COR-L47 (cell line): ENCODE measurements at regions not wholly inside any gene's neighbourhood (a gene's known extent, or its start where the extent isn't known, plus 50 kb on each side); places are given as distances from the start of the nearest gene placed in this dataset.

Experiments used
- DNase-seq: peaks from one replicate; lab custom pipeline; 2025; lab: John Stamatoyannopoulos, UW

DNA sequence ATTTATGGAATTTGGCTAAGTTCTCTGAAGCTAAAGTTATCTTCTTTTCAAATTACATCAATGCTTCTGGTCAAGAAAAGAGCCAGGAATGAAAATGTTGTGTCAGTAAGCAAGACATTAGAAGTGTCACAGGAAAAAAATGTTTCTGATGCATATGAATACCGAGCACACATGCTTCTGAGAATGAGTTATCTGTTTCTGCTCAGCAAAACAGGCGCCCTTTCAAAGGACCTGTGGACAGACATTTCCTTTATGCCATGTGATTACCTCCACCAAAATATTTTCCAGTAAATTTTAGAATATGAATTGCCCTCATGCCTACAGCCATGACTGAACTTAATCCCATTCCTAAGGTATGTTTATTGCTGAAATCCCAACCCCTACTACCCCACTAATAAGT, 55.4 kb upstream of the RNF180 start:
- DNase-seq: no peak

DNA sequence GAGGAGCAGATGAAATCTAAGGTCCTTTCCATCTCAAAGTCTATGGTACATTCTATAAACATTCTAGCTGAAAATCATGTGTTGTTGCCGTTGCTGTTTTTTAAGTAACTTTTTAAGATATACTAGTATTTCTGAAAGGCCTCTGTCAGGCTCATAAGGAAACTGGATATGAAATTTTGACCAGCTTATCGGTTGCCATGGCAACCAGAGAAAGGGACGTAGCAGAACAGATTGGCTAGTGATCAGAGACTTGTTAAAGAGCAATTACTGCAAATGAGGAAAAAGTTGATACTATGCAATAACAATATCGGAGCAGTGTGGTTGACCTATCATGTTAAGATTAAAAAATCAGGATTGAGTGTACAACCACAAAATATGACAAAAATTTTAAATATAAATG, 57.0 kb upstream of the RNF180 start:
- no peak for DNase-seq

DNA sequence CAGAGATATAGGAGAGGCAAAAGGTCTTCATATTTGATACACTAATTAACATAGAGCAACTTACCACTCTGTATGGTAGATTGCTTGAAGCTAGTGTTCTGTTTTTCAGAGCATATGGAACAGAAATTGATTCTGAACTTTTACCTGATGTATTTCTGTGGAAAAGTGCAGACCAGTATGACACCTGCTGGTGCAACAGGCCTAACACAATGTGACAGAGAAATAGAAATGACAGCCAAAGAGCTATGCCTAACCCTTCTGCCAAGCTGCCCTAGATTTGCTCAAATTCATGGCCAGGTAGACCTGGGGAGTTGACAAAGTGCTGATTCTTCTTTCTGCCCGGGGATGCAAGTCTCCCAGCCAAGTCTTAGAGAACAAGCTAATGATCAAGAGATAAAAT, 65.4 kb upstream of the RNF180 start:
- no peak for DNase-seq

DNA sequence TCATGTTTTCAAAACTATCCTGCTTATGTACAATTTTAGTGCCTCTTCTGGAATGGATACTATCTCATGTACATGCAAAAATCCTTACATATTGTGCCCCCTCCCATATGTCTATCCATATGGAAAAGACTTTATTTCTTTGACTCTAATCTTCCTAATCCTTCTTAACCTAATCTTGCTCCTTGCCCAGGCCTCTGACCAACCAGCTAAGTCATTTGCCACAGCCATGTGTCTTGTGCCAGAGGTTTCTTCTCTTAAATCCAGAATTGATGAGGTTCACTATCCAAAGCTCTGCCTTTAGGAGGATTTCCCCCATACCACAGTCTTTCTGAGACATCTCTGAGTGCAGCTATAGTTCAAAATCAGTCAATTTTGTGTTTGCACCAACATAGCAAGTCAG, 68.9 kb upstream of the RNF180 start:
- DNase-seq: no peak

DNA sequence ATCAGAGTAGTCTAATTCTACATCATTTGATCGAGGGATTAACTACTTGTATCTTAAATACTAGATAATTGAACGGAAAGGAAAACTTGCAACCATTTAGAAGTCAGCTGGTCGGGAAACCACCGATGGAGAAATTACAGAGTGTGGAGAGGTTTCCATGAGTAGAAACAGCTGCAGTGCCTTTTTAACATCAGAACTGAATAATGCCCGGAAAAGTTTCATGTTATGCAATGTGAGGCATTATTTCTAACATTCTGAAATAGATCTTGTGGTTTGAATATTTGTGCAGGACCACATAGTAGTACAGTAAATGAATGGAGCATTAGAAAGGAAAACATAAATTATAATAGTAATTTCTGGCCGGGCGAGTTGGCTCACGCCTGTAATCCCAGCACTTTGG, 88.1 kb upstream of the RNF180 start:
- DNase-seq: no peak

DNA sequence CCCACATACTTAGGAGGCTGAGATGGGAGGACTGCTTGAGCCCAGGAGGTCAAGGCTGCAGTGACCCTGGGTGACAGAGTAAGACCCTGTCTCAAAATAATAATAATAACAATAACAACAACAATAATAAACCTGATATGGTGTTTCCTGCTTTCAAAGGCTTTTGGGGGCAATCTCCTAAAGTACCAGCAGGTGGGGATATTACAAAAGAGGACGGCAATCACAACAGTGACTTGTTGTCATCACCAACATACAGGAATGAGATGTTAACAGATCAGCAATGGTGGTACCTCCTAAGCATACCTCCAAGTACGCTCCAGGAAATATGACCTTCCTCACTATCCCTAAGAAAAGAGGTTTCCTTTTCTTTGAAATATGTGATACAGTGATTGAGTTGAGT, 91.1 kb upstream of the RNF180 start:
- DNase-seq: peak; percentile 40

DNA sequence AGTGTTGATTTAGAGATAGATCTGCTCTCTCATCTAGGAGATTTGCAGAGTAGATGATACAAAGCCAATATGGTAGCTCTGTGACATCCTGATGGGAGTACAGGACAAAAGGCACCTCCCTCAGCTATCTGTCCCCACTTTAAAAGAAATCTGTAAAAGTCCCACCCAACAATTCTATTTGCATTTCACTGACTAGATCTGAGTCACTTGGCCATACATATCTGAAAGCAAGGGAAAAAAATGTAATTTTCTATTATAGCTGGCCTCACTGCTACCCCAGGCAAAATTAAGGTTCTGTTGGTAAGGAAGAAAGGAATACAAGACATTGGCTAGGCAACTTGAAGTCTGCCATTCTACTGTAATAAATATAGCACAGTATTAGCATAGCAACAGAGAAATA, 96.2 kb upstream of the RNF180 start:
- DNase-seq: no peak

DNA sequence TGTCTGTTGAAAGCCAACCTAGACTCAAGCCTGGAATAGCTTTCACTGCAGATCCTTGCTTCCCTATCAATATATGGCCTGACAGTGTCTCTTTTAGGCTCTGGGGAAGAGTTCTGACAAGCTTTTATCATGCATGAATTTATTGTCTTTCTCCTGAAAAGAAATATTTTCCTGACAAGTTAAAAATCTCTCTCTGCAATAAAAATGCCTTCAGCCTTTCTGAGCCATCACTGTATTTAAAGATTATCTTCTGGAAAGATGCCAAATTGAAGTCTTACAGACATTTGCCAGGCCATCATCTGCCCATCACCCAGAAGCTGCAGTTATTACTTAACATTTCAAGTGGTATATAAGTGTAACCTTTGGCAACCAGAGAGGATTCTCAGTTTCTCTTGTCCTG, 88.1 kb upstream of the HTR1A start:
- no peak for DNase-seq

DNA sequence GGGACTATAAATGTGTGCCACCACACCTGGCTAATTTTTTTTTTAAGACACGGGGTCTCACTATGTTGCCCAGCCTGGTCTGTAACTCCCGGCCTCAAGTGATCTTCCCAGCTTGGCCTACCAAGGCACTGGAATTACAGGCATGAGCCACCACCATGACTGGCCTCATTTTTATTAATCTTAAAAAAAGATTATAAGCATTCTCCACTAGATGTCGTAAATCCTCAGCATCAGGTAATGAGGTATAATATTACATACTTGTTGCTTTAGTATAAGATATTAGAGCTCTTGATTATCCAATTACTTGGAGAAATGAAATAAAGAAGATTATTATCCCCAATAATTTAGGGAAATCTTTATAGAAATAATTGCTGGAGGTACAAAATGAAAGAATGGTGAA, 78.2 kb upstream of the HTR1A start:
- DNase-seq: no peak

DNA sequence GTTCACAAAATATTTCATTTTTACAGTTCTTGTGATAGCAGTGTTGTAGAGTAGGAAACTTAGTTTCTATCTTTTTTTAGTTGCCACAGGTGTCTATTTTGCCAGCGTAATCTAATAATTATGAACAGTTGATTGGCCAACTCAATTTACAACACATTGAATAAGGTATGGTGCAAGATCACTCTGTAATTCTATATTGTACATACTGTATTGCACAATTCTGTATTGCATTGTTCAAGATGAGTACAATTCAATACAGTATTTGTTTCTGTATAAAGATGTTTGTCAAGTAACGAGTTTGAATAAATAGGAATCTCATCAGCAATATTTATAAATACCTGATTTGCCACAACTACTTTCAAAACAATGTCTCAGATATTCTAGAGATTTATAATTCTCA, 64.2 kb upstream of the HTR1A start:
- no peak for DNase-seq

DNA sequence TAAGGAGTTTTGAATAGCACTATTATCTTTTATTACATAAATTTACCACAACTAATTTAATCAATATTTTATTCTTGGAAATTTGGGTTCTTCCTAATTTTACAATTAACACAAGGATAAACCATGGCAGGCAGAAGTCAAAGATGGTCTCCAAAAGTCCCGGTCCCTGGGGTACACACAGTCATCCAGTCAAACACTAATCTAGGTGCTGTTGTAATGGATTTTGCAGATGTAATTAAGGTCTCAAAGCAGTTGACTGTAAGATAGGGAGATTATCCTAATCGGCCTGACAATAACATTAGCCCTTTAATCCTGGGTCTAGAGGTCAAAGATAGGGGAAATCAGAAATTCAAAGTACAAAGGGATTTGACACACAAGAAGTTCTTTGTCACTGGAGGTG, 57.5 kb upstream of the HTR1A start:
- no peak for DNase-seq

DNA sequence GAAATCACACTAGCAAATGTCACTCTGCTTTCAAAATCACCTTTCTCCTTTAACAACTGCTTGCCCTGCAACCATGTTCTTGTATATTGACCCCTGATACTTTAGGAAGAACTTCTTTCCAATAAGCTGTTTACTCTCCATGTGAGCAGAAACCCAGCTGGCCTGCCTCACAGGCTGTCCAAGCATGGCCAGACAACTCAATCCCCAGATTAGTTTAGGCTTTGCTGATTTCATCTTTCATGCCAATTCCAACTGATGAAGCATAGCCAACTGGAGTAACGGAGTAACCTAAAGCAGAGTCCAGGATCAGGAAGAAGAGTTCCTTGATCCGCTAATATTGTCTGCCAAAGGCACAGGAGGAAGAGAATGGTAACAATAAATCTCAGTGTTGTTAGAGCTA, 56.7 kb upstream of the HTR1A start:
- no peak for DNase-seq

DNA sequence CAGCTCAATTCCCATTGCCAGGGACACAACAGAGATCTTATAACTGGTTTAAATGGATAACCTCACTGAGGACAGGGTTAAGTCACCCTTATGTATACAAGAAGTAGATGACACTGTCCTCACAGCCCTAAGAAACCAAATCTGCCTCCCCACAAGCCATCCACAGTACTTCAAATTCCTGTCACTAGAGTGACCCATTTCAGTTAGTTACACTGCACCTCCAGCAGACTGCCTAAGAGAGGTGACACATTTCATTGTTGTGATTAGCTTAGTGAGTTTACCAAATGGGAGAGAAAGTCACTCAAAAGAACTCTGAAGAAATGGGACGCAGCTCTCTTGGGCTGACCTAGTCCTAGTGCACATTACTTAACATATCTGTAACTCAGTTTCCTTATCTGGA, 53.6 kb upstream of the HTR1A start:
- no peak for DNase-seq
